Right kidney (tissue), 1 donor: ENCODE measurements at regions not wholly inside any gene's neighbourhood (a gene's known extent, or its start where the extent isn't known, plus 50 kb on each side); places are given as distances from the start of the nearest gene placed in this dataset.
"Not testable (repeated sequence)": the region's sequence is repeated elsewhere in the genome, so short reads cannot be mapped to it uniquely, and the experiment has no call there.

Experiments
- DNase-seq: peaks from one replicate; pipeline ENCODE4 v3.0.0-alpha.2; 2016

DNA sequence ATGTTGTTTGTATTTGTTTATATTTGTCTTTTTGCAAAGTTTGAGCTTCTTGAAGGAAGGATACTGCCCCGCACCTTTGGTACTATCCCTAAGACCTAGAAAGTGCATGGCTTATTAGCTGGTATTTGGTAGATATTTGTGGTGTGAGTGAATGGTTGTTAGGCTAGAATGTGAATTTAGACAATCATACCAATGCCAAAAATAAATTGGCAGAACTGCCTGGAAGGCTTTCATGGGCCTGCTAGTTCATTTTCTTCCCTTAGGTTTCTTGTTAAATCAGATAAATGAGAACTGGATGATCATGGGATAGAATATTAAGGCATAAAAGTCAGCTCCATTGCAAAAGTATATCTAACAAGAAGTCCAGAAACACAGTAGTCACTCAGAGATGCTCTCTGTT, 147.5 kb upstream of the TSLP start:
- no peak for DNase-seq

DNA sequence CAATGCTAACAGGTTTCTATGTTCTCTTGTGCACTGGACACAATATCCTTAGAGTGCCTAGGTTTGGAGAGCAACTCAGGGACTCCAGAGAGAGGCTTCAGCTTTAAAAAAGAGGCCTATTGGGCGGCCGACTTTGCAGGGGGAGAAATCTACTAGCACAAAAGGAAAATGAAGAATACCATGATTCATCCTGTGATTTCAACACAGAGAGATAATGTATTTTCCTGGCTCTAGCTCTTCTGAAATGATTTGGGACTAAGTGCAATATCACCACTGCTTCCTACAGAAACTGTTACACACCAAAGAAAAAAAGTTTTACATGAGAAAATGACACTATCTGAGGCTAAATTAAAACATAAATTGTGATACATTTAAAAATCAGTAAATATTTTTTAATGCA, 146.1 kb upstream of the TSLP start:
- no peak for DNase-seq

DNA sequence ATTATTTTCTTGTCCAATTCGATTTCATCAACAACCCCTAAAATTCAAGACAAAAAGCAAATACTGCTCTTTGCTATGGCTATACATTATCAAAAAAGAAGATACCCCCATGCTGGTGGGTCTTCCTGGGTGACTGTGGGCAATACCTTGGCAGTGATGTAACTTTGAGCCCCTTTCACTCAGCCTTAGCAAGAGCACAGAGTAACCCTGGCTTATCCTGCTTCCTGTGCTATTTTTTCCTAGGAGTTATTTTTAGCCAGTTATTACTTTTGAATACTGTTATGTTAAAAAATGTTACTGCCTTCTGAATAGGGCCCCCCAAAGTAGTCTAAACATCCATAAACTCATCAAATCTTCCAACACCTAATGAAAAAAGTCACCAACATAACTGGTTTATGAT, 145.6 kb upstream of the TSLP start:
- DNase-seq = no peak

DNA sequence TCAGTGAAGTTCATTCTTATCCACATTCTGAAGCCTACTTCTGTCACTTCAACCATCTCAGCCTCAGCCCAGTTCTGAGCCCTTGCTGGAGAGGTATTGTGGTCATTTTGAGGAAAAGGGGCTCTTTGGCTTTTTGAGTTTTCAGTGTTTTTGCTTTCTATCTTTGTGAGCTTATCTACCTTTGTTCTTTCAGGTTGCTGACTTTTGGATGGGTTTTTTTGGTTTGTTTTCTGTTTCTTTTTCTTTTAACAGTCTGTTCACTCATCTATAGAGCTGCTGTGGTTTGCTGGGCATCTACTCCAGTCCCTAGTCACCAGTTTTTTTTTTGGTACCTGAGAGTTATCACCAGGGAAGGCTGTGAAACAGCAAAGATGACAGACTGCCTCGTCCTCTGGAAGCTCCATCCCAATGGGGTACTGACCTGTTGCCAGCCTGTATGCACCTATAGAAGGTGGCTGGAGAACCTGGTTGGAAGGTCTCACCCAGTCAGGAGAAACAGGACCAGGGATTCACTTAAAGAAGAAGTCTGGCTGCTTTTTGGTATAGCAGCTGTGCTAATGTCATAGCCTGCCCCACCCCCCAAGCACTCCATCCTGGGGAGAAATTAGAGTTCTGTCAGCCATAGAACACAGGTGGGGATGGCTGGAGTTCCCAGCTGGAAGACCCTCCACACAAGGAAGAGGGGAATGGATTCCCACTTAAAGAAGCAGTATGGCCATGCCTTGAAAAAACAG, 138.6 kb upstream of the TSLP start:
- no peak for DNase-seq

DNA sequence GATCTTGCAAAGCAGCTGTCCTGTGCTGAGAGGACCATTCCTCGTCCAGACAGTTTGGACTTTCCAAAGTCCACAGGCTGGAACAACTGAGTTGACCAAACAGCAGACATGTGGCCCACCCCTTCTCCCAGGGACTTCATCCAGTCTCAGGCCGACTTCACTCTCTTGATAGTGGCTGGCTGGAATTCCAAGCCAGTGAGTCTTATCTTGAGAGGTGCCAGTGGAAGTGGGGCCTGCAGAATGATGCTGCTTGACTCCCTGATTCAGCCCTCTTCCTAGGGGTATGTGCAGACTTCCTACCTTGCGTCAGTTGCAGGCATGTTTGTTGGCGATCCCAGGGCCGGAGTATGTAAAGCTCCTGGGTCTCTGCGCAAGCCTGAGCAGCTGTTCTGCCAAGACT, 131.4 kb upstream of the TSLP start:
- DNase-seq = no peak

GRCh38 chr5:110945874-110946436, 125.6 kb upstream of the TSLP start:
- DNase-seq = no peak

GRCh38 chr5:110951373-110951791, 120.1 kb upstream of the TSLP start:
- DNase-seq = no peak

GRCh38 chr5:110956280-110956912, 115.1 kb upstream of the TSLP start:
- no peak for DNase-seq

GRCh38 chr5:110956913-110957813, 114.3 kb upstream of the TSLP start:
- no peak for DNase-seq

GRCh38 chr5:110957934-110958333, 113.6 kb upstream of the TSLP start:
- DNase-seq = no peak

DNA sequence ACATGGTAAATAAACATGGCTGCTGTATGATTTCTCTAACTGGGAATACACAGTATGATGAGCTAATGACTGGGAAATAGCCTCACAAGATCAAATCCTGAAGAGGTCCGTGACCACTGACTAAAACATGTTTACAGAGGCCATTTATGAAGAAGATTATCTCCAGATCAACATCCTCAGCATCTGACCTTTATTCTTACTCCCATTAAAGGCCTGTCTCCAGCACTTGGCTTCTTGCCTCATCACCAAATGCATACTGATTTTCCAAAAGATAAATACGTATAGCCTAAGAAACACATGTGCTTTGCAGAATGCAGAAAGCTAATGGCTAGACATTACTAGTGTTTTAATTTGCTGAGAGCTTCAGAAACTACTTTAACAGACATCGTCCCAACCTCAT, 108.0 kb upstream of the TSLP start:
- DNase-seq = no peak

- DNase-seq = no peak
Observed at GRCh38 chr5:110965773-110966581, 105.5 kb upstream of the TSLP start.

- DNase-seq = no peak
Observed at GRCh38 chr5:110968246-110969005, 103.1 kb upstream of the TSLP start.

GRCh38 chr5:110969502-110969901, 102.0 kb upstream of the TSLP start:
- no peak for DNase-seq

DNA sequence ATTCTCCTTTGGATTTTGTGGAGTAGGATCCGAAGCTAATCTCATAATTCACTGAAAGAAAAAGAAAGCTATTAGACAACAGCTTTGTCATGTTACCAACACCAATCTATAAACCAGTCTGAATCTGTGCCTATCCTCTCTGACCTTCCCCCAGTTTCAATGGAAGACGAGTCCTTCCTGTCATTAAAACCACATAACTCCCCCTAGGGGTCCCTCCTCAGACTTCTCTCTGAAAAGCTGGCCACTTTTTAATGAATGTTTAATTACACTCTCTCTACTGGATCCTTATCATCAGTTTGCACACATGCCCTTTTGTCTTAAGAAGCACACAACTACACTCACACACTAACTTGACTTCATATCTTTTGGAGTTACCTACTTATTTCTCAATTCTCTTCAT, 98.0 kb upstream of the TSLP start:
- no peak for DNase-seq

GRCh38 chr5:110977915-110978314, 93.6 kb upstream of the TSLP start:
- DNase-seq = no peak

DNA sequence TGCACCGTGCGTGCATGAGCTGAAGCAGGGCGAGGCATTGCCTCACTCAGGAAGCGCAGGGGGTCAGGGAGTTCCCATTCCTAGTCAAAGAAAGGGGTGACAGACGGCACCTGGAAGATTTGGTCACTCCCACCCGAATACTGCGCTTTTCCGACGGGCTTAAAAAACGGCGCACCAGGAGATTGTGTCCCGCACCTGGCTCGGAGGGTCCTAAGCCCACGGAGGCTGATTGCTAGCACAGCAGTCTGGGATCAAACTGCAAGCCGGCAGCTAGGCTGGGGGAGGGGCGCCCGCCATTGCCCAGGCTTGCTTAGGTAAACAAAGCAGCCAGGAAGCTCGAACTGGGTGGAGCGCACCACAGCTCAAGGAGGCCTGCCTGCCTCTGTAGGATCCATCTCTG, 85.6 kb upstream of the TSLP start:
- not testable (repeated sequence) for DNase-seq

DNA sequence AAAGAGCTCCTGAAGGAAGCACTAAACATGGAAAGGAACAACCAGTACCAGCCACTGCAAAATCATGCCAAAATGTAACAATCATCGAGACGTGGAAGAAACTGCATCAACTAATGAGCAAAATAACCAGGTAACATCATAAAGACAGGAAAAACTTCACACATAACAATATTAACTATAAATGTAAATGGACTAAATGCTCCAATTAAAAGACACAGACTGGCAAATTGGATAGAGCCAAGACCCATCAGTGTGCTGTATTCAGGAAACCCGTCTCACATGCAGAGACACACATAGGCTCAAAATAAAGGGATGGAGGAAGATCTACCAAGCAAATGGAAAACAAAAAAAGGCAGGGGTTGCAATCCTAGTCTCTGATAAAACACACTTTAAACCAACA, 83.9 kb upstream of the TSLP start:
- not testable (repeated sequence) for DNase-seq

DNA sequence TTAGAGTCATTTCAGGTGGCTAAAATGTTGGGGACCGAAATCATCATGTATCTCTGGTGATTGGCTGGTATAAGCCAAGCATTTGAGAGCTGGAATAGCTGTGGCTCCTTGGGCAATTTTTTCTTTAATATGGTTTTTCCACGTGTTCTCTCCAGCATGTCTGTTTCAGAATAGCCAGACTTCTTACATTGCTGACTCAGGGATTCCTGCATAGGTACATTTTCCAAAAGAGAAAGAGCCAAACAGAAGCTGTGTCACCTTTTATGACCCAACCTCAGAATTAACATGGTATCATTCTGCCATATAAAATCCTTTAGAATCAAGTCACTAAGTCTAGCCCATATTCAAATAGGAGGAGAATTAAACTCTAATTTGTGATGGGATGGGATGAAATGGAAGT, 74.8 kb upstream of the TSLP start:
- no peak for DNase-seq

DNA sequence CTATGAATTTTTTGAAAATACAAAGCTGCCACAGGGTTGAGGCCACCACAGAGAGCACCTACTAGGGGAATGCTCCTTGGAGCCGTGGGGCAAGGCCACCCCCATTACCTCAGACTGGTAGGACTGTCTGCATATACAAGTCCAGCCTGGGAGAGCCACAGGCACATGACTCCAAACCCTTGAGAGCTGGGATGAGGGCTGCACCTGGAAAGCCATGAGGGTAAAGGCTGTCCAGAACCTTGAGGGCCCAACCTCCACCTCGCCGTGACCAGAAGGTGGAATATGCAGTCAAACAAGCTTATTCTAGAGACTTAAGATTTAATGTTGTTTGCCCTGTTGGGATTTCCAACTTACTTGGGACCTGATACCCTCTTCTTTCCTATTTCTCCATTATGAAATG, 69.5 kb upstream of the TSLP start:
- no peak for DNase-seq

- DNase-seq = no peak
Observed at GRCh38 chr5:111003623-111004022, 67.9 kb upstream of the TSLP start.
